ENCODE measurements at regions not wholly inside any gene's neighbourhood (a gene's known extent, or its start where the extent isn't known, plus 50 kb on each side); places are given as distances from the start of the nearest gene placed in this dataset.

- no peak overlapping the region for H3K4me2 ChIP-seq (ENCODE audit: low read length)
- no peaks in the 10 kb centered on the region for H3K9me2 ChIP-seq (ENCODE audit: low read depth, low read length)
- H3K4me3 ChIP-seq (ENCODE audit: low read depth, low read length, poor library complexity, severe bottlenecking) = no peak overlapping the region
- H3K36me3 ChIP-seq (ENCODE audit: insufficient read depth, low read length) = no peaks in the 10 kb centered on the region
- no peaks in the 10 kb centered on the region for H3K9me3 ChIP-seq (ENCODE audit: low read length)
- H3K27me3 ChIP-seq (ENCODE audit: insufficient read depth, low read length) = no peaks in the 10 kb centered on the region
- H3K79me2 ChIP-seq (ENCODE audit: insufficient read depth, low read length) = no peaks in the 10 kb centered on the region
- H3F3A ChIP-seq (ENCODE audit: insufficient read depth, low read length) = no peaks in the 10 kb centered on the region
- no peak overlapping the region for H3K27ac ChIP-seq (ENCODE audit: low read depth, low read length, poor library complexity, severe bottlenecking)
- TF ChIP-seq CTCF (IDR thresholded peaks at IDR 0.05; ENCODE audit: low read length) = no peak
- TF ChIP-seq EZH2 (IDR thresholded peaks at IDR 0.05; ENCODE audit: borderline replicate concordance, low read length) = no peak
- no peaks in the 10 kb centered on the region for H3K4me1 ChIP-seq (ENCODE audit: insufficient read depth, low read length, severe bottlenecking)
- H2AFZ ChIP-seq (ENCODE audit: low read length) = no peak overlapping the region
- no peak overlapping the region for H3K9ac ChIP-seq (ENCODE audit: low read length)
- no peaks in the 10 kb centered on the region for H4K20me1 ChIP-seq (ENCODE audit: insufficient read depth, low read length)
Observed at GRCh38 chr18:66993492-66993891, 389.6 kb upstream of the CDH19 start.

- Histone ChIP-seq H3F3A (ENCODE audit: insufficient read depth, low read length) (no peaks in the 10 kb centered on the region), H3K9ac (ENCODE audit: low read length) (no peak overlapping the region), H3K79me2 (ENCODE audit: insufficient read depth, low read length) (no peaks in the 10 kb centered on the region), H3K4me3 (ENCODE audit: low read depth, low read length, poor library complexity, severe bottlenecking) (no peak overlapping the region), H3K36me3 (ENCODE audit: insufficient read depth, low read length) (no peaks in the 10 kb centered on the region), H3K9me3 (ENCODE audit: low read length) (no peaks in the 10 kb centered on the region), H4K20me1 (ENCODE audit: insufficient read depth, low read length) (no peaks in the 10 kb centered on the region), H3K27me3 (ENCODE audit: insufficient read depth, low read length) (no peaks in the 10 kb centered on the region), H2AFZ (ENCODE audit: low read length) (no peak overlapping the region), H3K4me1 (ENCODE audit: insufficient read depth, low read length, severe bottlenecking) (no peaks in the 10 kb centered on the region), H3K27ac (ENCODE audit: low read depth, low read length, poor library complexity, severe bottlenecking) (no peak overlapping the region), H3K9me2 (ENCODE audit: low read depth, low read length) (no peaks in the 10 kb centered on the region), H3K4me2 (ENCODE audit: low read length) (no peak overlapping the region)
- TF ChIP-seq CTCF (IDR thresholded peaks at IDR 0.05; ENCODE audit: low read length) (peak; percentile 27; the same call in 1 of the 2 replicates), EZH2 (IDR thresholded peaks at IDR 0.05; ENCODE audit: borderline replicate concordance, low read length) (no peak)
Observed at GRCh38 chr18:66990909-66991308, 387.0 kb upstream of the CDH19 start.

GRCh38 chr18:66979009-66979408 is 375.1 kb upstream of the CDH19 start:
- Histone ChIP-seq H3K9me2 (ENCODE audit: low read depth, low read length) (no peaks in the 10 kb centered on the region), H3K4me1 (ENCODE audit: insufficient read depth, low read length, severe bottlenecking) (no peaks in the 10 kb centered on the region), H3K4me3 (ENCODE audit: low read depth, low read length, poor library complexity, severe bottlenecking) (no peak overlapping the region), H3K4me2 (ENCODE audit: low read length) (no peak overlapping the region), H2AFZ (ENCODE audit: low read length) (no peak overlapping the region), H3K36me3 (ENCODE audit: insufficient read depth, low read length) (no peaks in the 10 kb centered on the region), H3K9me3 (ENCODE audit: low read length) (no peaks in the 10 kb centered on the region), H3K9ac (ENCODE audit: low read length) (no peak overlapping the region), H3F3A (ENCODE audit: insufficient read depth, low read length) (no peaks in the 10 kb centered on the region), H3K27ac (ENCODE audit: low read depth, low read length, poor library complexity, severe bottlenecking) (no peak overlapping the region), H3K79me2 (ENCODE audit: insufficient read depth, low read length) (no peaks in the 10 kb centered on the region), H4K20me1 (ENCODE audit: insufficient read depth, low read length) (no peaks in the 10 kb centered on the region), H3K27me3 (ENCODE audit: insufficient read depth, low read length) (no peaks in the 10 kb centered on the region)
- TF ChIP-seq CTCF (IDR thresholded peaks at IDR 0.05; ENCODE audit: low read length) = no peak
- TF ChIP-seq EZH2 (IDR thresholded peaks at IDR 0.05; ENCODE audit: borderline replicate concordance, low read length) = no peak
